ENCODE measurements at regions not wholly inside any gene's neighbourhood (a gene's known extent, or its start where the extent isn't known, plus 50 kb on each side); places are given as distances from the start of the nearest gene placed in this dataset.
"Not testable (repeated sequence)": the region's sequence is repeated elsewhere in the genome, so short reads cannot be mapped to it uniquely, and the experiment has no call there.

DNA sequence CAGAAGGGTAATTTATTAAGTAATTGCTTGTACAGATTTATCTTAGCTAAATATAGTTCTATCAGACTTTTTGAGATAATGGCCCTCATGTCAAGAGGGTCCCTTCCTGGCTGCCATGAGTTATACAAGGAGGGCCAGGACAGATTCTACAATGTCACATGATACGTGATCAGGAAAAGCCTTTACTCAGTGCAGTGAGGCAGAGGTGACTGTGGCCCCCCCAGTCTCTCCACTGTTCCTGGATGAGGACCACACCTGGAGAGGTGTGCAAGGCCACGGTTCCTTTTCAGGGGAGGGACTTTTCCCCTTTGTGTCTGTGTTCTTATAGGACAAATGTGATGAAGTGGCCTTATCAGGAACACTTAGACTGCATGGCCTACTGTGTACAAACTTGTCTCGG, 54.3 kb upstream of the LRCH1 start:
- no peak for DNase-seq (ENCODE audit: low spot score)

DNA sequence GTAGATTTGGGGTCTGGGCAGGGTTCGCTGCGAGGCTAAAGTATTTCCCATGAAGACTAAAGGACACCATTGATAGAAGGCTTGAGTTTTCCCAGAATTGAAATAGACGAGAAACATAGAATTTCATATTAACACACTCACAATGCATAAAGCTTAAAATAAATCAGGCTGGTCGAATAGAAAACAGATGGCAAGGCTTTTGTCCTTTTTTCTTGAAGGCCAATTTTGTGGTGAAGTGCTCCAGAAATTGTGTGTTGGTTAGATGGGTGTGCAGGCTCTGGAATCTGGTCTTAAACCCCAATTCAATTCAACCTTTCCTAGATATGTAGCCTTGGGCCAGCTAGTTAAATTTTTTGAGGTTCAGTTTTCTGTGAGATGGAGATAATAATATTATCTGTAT, 56.9 kb upstream of the LRCH1 start:
- no peak for DNase-seq (ENCODE audit: low spot score)

DNA sequence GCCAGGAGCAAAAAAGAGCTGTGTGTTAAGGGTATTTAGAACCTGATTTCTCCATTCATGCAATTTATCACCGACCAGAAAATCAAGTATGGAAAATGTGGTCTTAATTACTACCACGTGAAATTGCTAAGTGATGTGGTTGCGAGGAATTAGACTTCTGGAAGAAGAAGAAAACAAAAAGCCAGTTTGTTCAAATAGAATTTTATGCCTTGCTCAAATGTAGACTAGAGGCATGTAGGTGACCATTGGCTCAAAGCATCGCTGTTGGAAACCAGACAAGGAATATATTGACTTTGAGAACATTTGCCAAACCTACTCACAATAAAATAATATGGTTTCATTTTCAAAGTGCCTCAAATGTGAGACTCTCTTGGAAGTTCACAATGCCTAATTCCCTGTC, 57.3 kb upstream of the LRCH1 start:
- DNase-seq (ENCODE audit: low spot score), result no peak

DNA sequence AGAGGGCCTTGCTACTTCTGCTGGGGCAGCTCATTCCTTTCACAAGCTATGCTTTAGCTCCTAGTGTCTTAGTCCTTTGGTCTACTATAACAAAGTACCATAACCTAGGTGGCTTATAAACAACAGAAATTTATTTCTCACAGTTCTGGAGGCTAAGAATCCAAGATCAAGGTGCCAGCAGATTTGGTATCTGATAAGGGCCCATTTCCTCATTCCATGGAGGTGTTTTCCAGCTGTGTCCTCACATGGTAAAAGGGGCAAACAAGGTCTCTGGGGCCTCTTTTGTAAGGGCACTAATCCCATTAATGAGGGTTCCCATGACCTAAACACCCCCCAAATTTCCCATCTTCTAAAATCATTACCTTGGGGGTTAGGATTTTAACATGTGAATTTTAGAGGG, 57.9 kb upstream of the LRCH1 start:
- no peak for DNase-seq (ENCODE audit: low spot score)

DNA sequence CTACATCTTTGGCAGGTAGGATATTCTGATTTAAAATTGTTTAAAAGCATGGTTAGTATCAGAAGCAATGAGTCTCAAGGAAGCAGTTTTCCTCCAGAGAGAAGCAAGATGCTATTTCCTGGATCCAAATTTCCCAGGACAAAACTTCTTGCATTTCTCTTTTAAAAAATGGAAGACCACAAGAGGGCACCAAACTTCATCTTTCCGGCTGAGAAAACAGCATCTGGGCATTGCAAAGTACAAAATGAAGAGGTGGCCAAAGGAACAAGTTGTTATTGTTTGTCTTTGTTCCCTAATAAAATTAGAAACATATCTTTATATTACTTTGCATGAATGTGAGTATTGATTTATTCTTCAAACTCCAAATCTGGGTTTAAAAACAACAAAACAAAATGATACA, 60.0 kb upstream of the LRCH1 start:
- peak; percentile 18 for DNase-seq (ENCODE audit: low spot score)

DNA sequence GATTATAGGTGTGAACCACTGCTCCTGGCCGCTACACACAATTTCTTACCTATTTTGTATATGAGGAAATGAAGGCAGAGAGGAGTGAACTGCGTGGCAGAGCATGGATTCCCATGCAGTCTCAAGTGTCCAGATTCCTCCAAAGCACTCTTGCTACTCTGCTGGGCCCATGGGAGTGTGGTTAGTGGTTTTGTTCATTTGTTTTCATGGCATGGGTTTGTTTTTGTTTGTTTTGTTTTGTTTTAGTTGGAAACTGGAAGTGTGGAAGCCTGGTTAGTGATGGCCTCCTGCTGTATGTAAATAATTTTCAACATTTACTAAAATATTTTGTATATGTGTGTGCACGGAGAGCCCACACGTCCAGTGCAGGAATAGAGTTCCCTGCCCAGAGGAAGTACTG, 61.3 kb upstream of the LRCH1 start:
- DNase-seq (ENCODE audit: low spot score), result no peak

DNA sequence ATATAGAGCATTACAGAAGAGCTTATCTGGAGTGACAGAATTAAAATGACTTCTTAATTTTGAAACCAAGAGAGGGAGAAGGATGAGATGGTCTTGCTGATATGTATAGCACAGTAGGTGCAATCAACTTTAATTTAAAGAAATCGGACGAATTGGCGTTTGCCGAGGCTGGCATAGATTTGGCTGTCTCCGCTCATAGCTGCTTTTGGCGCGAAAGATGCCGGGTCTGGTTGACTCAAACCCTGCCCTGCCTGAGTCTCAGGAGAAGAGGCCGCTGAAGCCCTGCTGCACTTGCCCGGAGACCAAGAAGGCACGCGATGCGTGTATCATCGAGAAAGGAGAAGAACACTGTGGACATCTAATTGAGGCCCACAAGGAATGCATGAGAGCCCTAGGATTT, 62.3 kb upstream of the LRCH1 start:
- DNase-seq (ENCODE audit: low spot score), result not testable (repeated sequence)

DNA sequence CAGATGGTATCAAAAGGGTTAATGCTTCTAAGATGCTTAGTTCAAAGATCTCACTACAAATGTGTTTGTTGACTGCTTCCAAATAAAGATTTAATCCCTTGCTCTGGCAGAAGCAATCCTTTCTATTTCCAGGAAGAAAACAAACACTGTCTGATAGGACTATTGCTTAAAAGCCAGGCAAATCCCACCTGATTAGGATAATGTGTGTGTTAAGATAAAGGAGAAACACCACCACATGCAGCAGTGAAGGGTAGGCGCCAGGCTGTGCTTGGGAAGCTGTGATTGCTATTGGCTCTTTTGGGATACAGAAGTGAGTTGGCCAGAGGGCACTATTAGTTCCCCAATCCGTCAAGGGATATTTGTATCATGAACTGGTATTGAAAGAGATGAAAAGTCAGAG, 62.8 kb upstream of the LRCH1 start:
- no peak for DNase-seq (ENCODE audit: low spot score)

DNA sequence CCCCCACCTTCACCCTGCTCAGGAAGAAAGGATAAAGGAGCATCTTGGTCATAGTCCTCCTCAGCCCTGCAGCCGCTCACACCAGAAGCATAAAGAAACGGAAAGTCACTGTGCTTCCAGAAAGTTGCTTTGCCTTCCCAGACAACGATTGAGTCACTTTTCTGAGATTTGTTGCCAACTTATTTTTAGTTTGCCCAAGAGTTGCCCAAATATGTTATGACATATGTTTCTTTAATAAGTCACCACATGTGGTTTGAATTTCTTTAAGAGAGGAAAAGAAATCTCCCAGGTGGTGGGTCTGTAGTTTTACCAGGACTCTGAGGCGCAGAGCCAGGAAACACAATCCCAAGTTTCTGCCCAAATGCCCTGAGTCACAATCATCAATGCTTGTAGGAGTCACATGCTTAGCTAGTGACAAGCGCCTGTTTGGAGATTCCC, 63.4 kb upstream of the LRCH1 start:
- no peak for DNase-seq (ENCODE audit: low spot score)

DNA sequence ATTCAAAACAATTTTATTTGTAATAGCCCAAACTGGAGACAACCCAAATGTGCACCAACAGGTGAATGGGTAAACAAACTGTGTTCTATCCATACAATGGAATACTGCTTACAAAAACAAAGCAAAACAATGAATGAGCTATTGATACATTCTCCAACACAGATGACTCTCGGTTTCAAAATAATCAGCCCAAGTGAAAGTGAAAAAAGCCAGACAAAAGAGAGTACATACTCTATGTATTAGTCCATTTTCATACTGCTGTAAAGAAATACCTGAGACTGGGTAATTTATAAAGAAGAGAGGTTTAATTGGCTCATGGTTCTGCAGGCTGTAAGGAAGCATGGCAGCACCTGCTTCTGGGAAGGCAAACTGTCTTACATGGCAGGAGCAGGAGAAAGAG, 65.2 kb upstream of the LRCH1 start:
- DNase-seq (ENCODE audit: low spot score), result no peak

DNA sequence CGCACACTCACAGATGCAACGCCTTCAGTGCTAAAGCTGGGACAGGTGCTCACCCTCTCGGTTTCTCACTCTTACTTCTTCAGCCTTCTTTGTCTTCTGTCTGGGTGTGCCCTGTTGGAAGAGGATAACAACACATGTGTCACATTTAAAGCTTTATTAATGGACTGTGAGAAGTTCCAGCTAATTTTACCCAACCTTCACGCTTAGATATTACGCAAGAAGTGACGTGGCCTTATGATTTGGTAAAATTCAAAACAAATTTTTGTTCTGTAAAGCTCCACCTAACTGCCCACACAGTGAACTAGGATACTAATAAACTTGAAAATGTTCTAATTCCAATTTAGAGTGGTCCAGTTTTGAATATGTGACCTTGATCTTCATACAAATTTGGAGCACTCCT, 66.7 kb upstream of the LRCH1 start:
- no peak for DNase-seq (ENCODE audit: low spot score)

DNA sequence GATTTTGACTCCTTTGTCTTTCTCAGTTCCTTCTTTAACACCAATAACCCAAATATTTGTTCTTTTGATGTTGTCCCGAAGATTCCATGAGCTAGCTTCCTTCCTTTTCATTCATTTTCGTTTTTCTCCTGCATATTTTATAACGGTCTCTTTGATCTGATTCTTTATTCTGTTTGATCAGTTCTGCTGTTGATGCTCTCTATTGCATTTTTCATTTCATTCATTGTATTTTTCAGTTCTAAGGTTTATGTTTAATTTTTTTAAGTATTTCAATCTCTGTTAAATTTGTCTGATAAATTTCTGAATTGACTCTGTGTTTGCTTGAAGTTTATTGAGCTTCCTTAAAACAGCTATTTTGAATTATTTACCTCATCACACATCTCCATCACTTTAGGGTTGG, 68.4 kb upstream of the LRCH1 start:
- no peak for DNase-seq (ENCODE audit: low spot score)

DNA sequence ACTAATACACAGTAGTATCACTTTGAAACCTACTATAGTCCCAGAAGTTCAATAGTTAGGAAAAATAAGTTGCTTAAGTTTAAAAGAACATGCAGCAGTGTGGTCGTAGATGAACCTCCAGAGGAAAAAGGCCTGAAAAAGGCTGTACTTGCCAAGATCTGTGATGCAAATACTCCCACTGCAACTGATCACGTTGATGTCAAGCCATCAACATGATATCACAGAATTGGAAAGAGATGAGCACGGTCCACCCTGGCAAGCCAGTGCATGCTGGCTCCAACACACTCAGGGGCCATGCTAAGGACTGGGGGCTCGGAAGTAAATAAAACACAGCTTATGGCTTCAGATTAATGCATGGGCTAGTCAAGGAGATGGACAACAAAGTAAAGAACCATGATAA, 71.8 kb upstream of the LRCH1 start:
- no peak for DNase-seq (ENCODE audit: low spot score)

DNA sequence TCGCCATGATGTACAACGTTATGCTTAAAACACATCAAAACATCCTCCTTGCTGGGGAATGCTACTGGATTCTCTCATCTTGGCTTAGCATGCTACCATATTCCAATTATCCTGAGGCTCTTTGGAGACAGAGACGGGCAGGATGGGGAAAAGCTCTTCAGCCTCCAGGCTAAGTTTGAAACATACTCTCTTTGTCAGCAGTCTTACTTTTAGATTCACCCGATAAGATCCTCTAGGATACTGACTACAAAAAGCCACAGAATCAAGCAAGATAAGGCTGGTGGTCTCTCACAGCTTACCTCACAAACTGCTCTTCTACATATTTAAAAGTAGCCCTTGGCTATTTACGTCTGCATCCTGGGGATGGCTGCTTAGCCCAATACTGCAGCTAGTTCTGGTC, 72.8 kb upstream of the LRCH1 start:
- DNase-seq (ENCODE audit: low spot score), result no peak

DNA sequence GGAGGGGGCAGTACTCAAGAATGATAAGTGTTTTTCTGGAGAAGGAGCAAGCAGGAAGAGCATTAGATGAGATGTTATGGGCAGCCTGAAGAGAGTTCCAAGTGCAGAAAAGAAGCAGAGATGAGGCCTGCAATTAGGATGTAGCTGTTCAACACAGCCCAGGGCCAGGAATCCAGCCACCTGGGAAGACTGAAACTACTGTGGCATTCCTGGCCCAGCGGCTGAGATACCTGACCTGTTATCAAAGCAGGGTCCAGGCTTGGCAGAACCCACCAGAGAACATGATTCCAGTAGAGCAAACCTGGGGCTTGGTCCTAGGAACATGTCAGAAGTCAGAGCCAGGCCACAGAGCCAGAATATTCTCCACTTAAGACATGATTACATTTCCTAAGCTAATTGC, 73.3 kb upstream of the LRCH1 start:
- no peak for DNase-seq (ENCODE audit: low spot score)

DNA sequence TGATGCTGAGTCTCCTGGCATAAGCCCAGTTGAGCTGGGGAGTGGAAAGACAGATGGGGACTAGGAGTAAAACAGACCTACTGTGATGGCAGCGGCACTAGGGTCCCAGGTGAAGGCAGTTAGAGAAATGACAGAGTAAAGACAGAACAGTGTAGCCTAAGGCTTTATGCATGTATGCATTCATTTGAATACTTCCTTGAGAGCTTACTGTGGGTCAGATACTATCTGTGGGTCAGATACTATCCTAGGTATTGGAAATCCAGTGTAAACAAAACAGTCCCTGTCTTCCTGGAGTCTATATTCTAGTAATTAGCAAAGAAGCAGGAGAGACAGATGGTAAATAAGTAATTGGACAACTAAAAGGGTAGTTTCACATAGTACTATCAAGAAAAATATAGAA, 73.7 kb upstream of the LRCH1 start:
- no peak for DNase-seq (ENCODE audit: low spot score)

DNA sequence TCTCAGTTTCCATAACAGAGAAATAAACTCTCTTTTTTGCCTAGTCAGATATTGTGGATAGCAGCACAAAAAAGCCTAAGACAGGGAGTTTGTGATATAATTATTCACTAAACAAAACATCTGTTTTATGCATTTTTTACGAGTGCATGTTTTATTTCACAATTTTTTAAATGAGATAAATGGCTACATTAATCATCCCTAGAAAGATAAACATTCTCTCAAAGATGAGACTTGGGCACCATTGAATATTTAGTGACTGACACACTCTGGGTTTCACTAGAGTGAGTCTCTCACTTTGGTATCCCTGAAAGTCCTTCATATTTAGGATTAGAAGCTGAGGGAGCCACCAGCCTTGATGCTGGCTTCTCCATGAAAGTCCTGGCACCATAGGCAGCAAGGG, 74.3 kb upstream of the LRCH1 start:
- DNase-seq (ENCODE audit: low spot score), result no peak

DNA sequence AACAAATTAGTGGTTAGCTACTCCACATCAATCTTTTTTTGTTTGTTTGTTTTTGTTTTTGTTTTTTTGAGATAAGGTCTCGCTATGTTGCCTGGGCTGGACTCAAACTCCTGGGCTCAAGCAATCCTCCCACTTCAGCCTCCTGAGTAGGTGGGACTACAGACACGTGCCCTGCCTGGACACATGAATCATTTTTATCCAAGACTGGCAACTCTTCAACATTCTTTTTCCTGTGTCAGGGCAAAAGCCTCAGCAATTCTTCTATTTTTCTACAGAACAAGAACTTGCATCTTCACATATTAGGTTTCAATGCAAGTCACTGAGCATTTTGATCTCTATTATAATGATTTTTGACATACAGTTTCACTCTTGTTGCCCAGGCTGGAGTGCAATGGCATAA, 76.8 kb upstream of the LRCH1 start:
- no peak for DNase-seq (ENCODE audit: low spot score)

DNA sequence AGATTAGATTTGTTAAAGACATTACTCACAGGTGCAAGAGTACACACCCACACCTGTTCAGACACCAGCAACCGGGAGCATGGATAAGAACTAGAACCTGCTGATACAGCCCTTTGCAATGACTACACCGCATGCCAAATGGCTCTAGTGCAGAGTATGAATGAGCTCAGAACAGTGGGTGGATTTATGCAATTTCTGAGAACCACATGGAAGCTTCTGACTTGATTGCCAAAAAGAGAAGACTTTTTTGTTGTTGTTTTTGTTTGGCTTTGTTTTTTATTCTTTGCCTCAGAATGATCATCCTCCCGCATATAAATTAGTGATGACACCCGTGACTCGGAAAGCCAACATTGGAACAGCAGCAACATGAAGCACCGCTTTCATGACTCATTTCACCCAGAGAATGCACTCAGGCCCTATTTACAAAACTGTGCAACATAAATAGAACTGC, 77.4 kb upstream of the LRCH1 start:
- no peak for DNase-seq (ENCODE audit: low spot score)

DNA sequence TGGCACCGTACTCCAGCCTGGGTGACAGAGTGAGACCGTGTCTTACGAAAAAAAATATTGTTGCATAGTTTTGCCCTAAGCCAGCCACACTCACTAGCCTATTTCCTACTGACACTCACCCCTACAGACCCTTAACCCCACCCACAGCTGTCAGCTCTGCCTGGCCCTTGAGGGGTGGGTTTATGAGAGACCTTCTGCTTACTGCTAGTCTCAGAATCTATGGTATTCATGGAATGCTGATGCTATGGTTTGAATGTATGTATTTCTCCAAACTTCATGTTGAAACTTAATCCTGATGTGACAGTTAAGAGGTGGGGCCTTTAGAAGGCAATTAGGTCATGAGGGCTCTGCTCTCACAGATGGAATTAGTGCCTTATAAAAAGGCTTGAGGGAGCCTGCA, 79.2 kb upstream of the LRCH1 start:
- DNase-seq (ENCODE audit: low spot score), result no peak

DNA sequence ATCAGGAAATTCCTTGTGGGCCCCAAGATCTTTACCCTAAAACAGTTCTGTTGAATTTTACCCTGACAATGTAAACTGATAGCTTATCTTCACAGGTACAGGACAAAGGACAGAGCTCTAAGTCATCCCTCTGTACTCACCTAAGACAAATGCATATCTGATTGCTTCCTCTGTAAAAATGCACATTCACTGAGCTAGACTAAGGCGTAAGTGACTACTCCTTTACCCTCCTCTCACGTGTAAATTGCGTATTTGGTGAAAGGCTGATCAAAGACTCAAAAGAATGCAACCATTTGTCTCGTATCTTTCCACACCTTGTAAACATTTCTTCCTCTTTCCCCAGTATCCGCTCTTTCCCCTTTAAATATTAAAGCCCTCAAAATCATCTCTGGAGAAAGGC, 80.6 kb upstream of the LRCH1 start:
- DNase-seq (ENCODE audit: low spot score), result no peak

DNA sequence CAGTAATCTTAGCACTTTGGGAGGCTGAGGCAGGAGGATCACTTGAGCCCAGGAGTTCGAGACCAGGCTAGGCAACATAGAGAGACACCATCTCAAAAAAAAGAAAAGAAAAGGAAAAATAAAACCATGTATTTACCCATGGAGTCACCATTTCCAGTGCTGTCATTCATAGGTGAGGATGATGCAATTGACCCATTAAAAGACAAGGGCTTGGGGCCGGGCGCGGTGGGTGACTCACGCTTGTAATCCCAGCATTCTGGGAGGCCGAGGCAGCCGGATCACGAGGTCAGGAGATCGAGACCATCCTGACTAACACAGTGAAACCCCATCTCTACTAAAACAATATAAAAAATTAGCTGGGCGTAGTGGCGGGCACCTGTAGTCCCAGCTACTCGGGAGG, 82.6 kb upstream of the RUBCNL start:
- not testable (repeated sequence) for DNase-seq (ENCODE audit: low spot score)

DNA sequence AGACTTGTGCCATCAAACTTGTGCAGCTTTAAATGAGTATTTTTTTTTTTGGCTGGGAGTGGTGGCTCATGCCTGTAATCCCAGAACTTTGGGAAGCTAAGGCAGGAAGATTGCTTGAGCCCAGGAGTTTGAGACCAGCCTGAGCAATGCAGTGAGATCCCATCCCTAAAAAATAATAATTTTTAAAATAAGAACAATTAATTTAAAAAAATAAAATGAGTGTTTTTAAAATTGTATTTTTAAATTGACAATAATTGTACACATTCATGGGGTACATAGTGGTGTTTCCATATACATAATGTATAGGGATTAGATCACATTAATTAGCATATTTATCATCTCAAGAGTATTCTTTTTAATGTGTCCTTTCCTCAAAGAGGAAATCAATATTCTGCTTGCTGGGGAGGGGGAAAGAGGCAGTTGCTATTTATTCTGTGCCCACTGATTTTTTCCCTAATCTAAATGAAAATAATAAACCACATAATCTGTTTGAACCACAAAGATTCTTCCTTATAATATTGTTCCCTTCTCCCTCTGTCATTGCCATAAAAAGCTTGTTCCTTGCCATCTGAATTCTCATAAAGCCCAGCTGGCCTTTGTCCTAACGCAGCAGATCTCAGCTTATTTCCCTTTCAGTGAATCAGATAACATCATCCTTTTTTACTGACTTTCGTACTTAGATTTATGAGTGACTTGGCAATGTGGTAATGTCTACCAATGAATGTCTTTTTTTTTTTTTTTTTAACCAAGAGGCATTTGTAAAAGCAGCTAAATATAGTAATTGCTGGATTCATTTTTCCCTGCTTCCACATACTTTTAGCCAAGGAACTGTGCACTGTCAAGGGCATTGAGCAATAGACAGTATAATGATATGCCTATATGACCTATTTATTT, 81.8 kb upstream of the RUBCNL start:
- no peak for DNase-seq (ENCODE audit: low spot score)

DNA sequence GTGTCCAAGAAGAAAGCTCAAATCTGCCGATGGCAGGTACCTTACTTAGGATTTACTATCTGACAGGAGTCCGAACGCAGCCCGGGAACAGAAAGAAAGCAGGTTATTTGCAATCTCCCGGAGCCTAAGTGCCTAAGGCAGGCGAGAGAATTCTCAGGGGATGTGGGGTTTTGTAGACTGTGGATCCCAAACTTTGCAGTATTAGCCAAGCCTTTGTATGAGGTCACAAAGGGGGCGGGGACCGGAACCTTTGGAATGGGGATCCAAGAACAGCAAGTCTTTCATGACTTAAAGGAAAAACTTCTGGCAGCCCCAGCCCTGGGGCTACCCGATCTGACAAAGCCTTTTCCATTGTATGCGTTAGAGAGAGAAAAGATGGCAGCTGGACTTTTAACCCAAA, 80.6 kb upstream of the RUBCNL start:
- DNase-seq (ENCODE audit: low spot score), result not testable (repeated sequence)
